NCI-H69 (cell line): ENCODE measurements at regions not wholly inside any gene's neighbourhood (a gene's known extent, or its start where the extent isn't known, plus 50 kb on each side); places are given as distances from the start of the nearest gene placed in this dataset.
"Not testable (repeated sequence)": the region's sequence is repeated elsewhere in the genome, so short reads cannot be mapped to it uniquely, and the experiment has no call there.

Experiments
- DNase-seq: peaks from one replicate; lab custom pipeline; 2025; lab: John Stamatoyannopoulos, UW

- peak; percentile 4 for DNase-seq
Measured at GRCh38 chr2:10223932-10224720, 78.6 kb upstream of the HPCAL1 start.

DNA sequence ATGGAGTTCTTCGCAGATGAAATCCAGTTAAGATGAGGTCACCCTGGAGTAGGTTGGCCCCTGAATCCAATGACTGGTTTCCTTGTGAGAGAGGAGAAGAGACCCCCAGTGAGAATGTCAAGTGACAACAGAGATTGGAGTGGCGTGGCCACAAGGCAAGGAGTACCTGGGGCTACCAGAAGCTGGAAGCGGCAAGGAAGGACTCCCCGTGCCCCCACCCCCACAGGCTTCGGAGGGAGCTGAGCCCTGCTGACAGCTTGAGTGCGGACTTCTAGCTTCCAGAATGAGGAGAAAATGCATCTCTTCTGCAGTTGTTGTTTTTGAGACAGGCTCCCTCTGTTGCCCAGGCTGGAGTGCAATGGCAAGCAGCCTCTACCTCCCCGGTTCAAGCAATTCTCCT is 78.0 kb upstream of the HPCAL1 start:
- DNase-seq, result no peak

- peak; percentile 87 for DNase-seq
Measured at GRCh38 chr2:10225291-10226037, 77.2 kb upstream of the HPCAL1 start.

GRCh38 chr2:10226038-10226724 is 76.5 kb upstream of the HPCAL1 start:
- DNase-seq, result no peak

DNA sequence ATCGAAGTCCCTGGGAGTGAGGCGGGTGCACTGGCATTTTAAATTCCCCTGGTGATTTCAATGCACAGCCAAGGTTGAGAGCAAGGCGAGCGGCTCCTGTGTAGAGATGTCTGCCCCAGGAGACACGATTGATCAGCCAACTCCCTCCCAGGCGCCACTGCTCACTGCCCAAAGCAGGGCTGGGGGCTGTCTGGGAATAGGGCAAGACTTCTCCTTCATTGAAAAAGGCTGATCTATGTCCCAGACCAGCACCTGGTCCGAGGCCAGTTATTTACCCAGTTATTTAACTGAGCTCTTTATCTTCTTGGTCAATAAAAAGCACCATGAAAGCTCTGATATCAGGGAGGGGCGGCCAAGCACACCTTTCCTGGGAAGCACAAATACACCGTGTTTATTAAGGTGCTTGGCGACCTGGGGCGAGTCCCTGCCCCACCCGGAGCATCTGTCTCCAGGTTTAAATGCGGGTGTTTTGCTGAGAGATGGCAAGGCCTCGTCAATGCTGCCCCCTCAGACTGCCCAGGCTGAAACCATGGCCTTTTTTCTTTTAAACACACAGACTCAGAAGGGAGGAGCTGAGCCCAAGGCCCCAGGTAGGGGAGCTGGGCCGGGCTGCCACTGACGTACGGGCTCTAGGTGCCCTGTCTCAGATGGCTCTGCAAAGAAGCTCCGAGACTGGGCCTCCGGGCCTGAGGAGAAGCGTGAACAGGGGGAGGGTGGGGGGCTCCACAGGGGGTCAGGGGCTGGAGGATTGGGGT is 73.9 kb upstream of the HPCAL1 start:
- peak; percentile 80 for DNase-seq

DNA sequence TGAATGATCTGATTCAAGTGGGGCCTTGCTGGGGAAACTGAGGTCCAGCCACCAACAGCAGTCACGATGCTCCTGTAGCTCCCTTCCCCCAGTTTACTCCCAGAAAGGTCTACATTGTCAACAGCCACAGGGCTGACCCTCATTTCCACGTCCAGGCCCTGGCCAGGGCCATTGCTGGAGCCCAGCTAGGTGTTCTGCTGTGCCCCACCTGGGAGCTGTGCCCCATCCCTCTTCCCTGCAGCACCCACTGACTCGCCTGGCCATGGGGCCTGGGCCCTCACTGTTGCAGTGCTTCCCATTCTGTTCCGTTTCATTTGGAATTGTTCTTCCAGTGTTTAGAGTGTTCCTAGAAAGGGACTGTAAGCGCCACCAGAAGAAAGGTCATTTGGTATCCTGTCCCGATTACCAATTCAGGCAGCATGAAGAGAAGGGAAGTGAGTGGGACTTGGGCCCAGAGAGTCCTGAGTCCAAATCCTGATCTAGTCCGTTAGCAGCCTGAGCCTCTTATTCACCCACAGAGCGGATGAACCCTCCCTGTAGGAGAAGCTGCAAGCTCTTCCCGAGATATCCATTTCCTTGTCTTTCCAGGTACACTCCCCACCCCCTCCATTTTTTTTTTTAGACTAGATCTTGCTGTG is 73.1 kb upstream of the HPCAL1 start:
- DNase-seq, result no peak

DNA sequence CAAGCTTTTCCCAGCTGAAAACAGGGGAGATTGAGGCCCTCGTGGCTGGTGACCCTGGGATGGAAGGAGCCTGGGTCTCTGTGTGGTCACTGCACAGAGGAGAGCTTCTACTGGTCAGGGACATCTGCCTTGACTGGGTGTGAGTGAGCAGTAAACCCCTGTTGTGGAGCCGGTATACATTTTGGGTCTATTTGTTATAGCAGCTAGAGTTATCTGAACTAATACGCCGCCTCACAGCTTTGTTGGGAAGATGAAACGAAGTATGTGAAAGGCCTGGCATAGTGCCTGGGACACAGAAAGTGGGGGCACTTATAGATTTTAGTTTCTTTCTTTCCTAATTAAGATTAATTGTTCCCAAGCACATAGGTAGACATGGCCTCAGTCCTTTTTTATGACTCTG is 72.2 kb upstream of the HPCAL1 start:
- no peak for DNase-seq

GRCh38 chr2:10230921-10231320 is 71.8 kb upstream of the HPCAL1 start:
- not testable (repeated sequence) for DNase-seq

DNA sequence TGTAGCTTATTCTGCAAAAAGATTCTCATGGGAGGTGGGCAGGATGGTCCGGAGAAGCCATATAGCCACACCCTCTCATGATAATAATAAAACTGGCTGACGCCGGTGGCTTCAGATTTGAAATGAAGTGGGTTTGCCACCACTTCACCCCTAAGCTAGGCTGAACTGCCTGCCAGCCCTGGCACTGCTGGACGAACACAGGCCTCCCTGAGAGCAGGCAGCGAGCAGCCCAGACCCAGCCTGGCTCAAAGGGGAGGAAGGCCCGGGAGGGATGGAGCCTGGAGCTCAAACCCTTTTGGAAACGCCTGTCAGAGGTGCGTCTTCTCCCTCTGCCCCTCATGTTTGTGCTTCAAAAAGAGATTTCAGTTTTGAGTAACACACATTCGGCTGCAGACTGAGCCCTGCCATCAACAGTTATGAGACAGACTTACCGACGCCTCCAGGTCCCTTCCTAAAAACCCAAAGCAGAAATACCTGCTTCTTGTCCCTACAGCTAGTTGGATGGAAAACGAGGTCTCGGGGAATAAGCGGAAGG is 71.1 kb upstream of the HPCAL1 start:
- no peak for DNase-seq

DNA sequence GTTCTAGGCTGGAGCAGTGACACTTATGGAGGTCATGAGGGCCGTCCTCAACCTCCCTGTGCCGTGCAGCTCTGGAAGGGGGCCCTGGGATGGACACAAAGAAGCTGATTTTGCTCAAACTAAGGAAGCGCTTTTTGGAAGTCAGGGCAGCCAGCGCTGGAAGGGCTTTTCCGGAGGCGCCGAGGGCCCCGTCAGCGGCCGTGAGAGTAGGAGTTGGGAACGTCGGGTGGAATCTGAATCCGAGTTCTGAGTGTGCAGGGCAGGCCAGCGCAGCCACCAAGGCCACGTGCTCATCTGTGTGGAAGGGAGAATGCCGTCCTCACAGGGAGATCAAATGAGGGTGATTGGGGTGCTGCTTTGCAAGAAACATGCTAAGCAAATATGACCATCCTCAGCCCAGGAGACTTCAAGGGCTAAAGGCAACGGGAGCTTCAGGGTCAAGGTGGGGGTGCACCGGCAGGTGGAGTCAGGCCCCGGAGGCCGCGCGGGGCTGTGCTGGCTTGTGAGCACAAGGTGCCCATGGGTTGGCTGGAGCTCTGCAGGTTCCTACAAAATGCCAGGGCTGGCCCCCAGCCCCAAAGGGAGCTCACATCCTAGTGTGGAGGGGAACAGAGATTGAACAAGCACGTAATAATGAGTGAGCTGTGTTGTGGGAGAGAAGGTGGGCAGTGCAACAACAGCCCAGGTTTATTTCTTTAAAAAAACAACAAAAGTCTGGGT is 70.4 kb upstream of the HPCAL1 start:
- DNase-seq, result no peak

- DNase-seq, result no peak
Measured at GRCh38 chr2:10233131-10234012, 69.3 kb upstream of the HPCAL1 start.

- DNase-seq, result no peak
Measured at GRCh38 chr2:10234013-10234306, 68.7 kb upstream of the HPCAL1 start.

- no peak for DNase-seq
Measured at GRCh38 chr2:10234409-10235094, 68.2 kb upstream of the HPCAL1 start.

GRCh38 chr2:10235099-10235908 is 67.4 kb upstream of the HPCAL1 start:
- no peak for DNase-seq

- DNase-seq, result no peak
Measured at GRCh38 chr2:10235909-10236550, 66.7 kb upstream of the HPCAL1 start.

DNA sequence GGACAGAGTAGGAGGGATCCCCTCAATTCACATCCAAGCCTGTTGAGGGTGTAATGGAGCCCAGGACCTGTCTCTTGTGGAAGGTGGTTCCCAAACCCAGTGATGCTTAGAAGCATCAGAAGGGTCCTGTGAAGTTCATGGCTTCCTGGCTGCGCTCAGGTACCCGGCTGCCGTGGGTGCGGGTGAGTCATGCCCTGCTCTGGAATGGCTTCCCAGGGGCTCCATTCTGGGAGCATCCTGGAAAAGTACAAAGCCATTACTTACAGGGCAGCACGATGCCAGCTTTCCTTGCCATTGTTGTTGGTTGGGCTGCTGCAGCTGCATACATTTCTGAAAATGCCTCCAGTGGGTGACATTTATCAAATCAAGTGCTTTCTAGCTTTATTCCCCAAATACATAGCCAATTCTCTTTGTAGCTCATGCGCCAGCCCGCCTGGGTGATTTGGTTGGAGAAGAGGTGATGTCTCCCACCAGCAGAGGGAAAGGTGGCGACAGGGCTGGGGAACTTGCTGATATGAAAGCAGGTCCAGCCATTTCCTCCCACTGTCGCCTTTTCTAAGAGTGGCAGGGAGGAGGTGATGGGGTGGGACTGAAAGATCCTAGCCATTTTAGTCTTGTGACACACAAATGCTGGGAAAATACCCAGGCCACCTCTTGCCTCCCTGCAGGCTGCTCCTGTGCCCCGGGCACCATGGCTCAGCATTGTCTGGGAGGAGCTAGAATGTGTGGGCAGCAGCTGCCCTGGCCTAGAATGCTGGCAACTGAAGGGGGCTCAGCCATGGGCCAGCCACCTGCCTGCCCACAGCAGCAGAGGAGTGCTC is 65.9 kb upstream of the HPCAL1 start:
- DNase-seq, result no peak
